Erythroblast (primary cell): ENCODE measurements at regions not wholly inside any gene's neighbourhood (a gene's known extent, or its start where the extent isn't known, plus 50 kb on each side); places are given as distances from the start of the nearest gene placed in this dataset.
A peak's percentile ranks its signal among the peaks of the same experiment; 100 is the strongest.

Experiments used
- DNase-seq, 2 experiments: peaks; one replicate each; lab custom pipeline; 2025; lab: John Stamatoyannopoulos, UW
- GATA1 ChIP-seq: IDR thresholded peaks from 2 replicates; pipeline ENCODE4 v1.6.1; 2011; ENCODE audit warnings: low read depth, mild to moderate bottlenecking, control low read depth, low read length, moderate library complexity
- POLR2A ChIP-seq: IDR thresholded peaks from 2 replicates; pipeline ENCODE4 v1.6.1; 2011; ENCODE audit warnings: mild to moderate bottlenecking, low read length

- DNase-seq = no peak
Measured at GRCh38 chrX:39157006-39157405, 355.7 kb downstream of the MID1IP1 start.

DNA sequence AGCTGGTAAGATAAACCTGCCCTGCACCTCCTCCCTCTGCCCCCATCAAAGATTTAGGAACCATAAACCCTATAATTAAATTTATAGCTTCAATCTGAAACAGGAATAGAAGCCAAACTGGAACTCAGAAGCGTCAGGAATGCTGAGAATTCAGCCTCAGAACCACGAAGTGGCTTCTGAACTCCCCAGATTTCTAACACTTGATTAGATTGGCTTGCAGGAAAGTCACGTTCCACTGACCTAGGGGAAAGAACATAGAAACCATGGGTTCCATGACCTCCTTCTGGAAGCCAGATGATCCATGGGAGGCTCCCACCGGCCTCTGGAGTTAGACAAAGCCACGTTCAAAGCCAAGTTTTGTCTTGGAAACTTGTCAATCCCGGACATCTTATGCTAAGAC is 356.5 kb downstream of the MID1IP1 start:
- DNase-seq = no peak
- TF ChIP-seq GATA1 (no peak), POLR2A (no peak)

More at GRCh38 chrX:39157006-39157405, 355.7 kb downstream of the MID1IP1 start:
- TF ChIP-seq POLR2A (no peak), GATA1 (no peak)

DNA sequence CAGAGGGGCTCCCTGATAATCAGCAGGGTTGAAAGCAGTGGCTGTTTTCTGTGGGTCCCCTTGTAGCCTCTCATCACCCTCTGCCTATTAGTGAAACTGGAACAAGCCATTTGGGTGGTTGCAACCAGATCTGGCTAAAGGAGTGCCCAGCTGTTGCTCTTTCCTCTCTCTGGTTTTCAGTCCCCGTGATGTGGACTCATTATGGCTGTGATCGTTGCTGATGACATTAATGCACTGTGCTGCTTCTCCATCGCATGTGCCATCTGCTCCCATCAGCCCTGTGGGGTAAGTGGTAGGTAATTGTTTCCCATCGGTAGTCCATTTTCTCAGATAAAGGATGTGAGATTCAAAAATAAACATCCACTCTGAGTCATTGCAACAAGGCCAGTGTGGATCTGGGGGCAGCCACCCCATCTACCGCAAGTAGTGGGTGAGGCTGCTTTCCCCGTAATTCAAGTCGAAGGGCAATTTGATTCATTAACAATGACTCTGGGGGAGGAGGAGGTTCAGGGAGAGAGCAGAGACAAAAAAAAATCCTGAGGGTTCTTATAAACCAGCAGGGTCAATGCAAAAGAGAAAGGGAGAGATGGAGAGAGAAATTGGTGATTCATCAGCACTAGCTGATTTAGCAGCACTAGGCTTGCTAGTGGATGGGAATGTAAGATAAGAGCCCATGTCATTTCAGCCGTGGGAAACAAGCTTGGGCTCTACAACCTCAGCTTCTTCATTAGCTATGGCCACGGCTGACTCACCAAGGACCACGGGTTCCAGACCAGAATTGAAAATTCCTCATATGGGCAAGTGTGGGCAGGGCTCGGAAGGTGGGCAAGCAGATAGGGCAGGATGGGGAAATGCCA is 357.8 kb downstream of the MID1IP1 start:
- TF ChIP-seq POLR2A (no peak), GATA1 (no peak)
- peak; percentile 44 to 63 for DNase-seq

DNA sequence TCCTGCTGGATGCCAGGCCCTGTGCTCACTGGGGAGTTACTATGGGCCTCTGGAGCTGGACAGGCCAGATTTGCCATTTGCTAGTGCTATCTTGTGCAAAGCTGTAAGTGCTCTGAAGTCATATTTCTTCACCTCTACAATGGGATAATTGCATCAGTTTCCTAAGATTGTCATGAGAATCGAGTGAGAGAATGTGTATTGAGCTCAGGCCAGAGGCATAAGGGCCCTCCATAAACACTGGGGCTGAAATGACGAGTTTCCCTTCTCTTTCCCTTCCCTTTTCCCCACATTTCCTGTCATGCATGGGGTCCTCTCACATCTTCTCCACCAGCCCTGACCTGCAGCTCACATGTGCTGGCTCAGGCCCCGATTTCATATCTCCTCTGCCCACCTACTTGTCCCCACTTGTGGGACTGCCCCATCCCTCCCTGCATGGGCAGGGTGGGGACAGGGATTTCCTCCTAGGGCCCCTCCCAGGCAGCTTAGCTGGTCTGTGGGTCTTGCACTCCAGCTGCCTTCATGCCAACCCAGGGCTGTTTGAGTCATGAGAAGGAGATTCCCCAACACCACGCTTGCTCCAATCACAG is 358.8 kb downstream of the MID1IP1 start:
- TF ChIP-seq POLR2A (no peak), GATA1 (no peak)
- DNase-seq = peak in 1 of 2 experiments; percentile 10

- TF ChIP-seq POLR2A (no peak), GATA1 (no peak)
- DNase-seq = no peak
Measured at GRCh38 chrX:39161611-39162255, 360.5 kb downstream of the MID1IP1 start.

GRCh38 chrX:39162322-39162735 is 361.1 kb downstream of the MID1IP1 start:
- no peak for TF ChIP-seq POLR2A
- TF ChIP-seq GATA1 = no peak
- peak; percentile 79 for DNase-seq

DNA sequence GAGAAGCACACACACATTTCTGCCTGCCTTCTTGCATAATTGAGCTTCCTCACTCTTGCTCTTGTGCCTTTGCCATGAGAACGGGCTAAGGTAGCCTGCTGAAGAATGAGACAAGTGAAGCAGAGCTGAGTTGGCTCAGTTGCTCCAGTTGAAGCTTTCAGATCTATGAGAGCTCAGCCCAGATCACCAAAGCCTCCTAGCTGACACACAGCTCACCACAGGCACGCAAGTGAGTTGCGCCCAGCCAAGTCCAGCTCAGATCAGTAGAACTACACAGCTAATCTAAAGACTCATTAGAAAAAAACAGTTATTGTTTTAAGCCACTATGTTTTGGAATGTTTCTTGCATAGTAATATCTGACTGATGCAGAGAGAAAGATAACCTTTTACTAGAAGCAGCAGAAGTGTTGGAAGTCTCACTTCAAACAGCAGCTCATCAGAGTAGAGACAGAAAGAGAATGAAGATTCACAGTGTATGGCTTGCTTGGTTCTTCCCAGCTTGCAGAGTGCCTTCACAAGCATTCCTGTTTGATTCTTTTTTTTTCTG is 362.4 kb downstream of the MID1IP1 start:
- DNase-seq = peak; percentile 10 to 18
- TF ChIP-seq POLR2A = no peak
- no peak for TF ChIP-seq GATA1

DNA sequence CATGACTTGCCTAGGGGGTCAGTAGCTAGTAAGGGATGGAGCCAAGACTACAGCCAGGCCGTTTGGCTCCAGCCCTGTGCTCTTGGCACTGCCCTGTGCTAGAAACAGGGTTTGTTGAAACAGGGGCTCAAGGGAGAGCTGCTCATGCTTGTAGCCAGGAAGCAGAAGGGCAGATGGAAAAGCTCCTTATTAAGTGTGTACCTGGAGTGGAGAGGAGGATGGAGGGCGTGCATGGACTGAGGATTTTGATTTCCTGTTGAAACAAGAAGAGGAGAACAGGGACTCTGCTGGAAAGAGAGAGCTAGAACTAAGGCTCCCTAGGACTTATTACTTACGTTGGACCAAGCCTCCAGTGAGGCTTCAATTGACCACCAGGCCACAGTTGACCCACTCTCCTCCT is 363.0 kb downstream of the MID1IP1 start:
- no peak for DNase-seq
- TF ChIP-seq POLR2A (no peak), GATA1 (no peak)

DNA sequence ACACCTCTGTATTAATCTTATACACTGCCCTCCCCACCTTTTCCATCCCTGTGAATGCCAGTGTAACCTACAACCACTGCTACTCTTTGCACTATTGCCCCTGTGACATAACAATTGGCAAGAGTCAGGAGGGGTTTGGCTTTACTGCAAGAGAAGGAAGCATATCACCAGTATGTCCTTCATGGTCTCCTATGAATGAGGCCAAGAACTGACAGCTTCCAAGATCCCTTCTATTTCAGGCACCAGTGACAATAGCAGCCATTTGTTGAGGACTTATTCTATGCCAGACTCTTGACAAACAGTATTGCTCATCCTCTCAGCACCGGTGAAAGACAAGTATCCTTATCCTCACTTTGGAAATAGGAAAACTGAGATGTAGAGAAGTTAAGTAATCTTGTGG is 363.9 kb downstream of the MID1IP1 start:
- DNase-seq = no peak
- no peak for TF ChIP-seq GATA1
- no peak for TF ChIP-seq POLR2A

DNA sequence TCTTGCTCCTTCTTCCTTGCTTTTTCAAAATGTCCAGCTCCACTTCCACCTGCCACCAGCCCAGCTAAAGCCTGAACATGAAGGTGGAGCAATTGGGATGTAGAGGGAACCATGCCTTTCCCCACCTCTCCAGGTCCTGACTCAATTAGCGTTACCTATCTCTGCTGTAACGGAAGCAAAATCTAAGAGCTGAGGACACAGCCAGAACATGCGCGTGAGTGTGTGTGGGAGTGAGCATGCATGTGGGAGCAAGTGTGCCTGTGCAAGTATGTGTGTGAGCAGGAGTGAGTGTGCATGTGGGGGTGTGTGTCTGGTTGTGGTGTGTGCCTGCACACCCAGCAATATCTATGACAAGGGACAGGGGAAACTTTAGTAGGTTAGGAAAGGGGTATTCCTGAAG is 364.5 kb downstream of the MID1IP1 start:
- TF ChIP-seq POLR2A (no peak), GATA1 (no peak)
- DNase-seq = no peak

GRCh38 chrX:39167791-39168190 is 366.5 kb downstream of the MID1IP1 start:
- TF ChIP-seq POLR2A (no peak), GATA1 (no peak)
- no peak for DNase-seq

- TF ChIP-seq POLR2A (no peak), GATA1 (no peak)
- DNase-seq = no peak
Measured at GRCh38 chrX:39168609-39169008, 367.4 kb downstream of the MID1IP1 start.

GRCh38 chrX:39169976-39170375 is 368.7 kb downstream of the MID1IP1 start:
- TF ChIP-seq GATA1 (no peak), POLR2A (no peak)

GRCh38 chrX:39170464-39170863 is 369.2 kb downstream of the MID1IP1 start:
- no peak for DNase-seq
- TF ChIP-seq GATA1 = no peak
- TF ChIP-seq POLR2A = no peak

More at GRCh38 chrX:39169976-39170375, 368.7 kb downstream of the MID1IP1 start:
- no peak for DNase-seq
